Stimulated activated CD4-positive, alpha-beta T cell treated with anti-CD3 and anti-CD28 coated beads, Interleukin-4, amount 100 ng/mL, for 1 hour (primary cell): ENCODE measurements at regions not wholly inside any gene's neighbourhood (a gene's known extent, or its start where the extent isn't known, plus 50 kb on each side); places are given as distances from the start of the nearest gene placed in this dataset.
"Not testable (repeated sequence)": the region's sequence is repeated elsewhere in the genome, so short reads cannot be mapped to it uniquely, and the experiment has no call there.

Experiments
- DNase-seq: peaks from one replicate; pipeline ENCODE4 v3.0.0-alpha.2; 2020

GRCh38 chr15:62272290-62272689 is 107.2 kb upstream of the C2CD4B start:
- DNase-seq = no peak

GRCh38 chr15:62275831-62276230 is 110.7 kb upstream of the C2CD4B start:
- DNase-seq = no peak

GRCh38 chr15:62277816-62278394 is 112.8 kb upstream of the C2CD4B start:
- no peak for DNase-seq

- no peak for DNase-seq
Observed at GRCh38 chr15:62278534-62278933, 113.4 kb upstream of the C2CD4B start.

- DNase-seq = no peak
Observed at GRCh38 chr15:62279041-62279440, 114.0 kb upstream of the C2CD4B start.

- no peak for DNase-seq
Observed at GRCh38 chr15:62280625-62281024, 115.5 kb upstream of the C2CD4B start.

- not testable (repeated sequence) for DNase-seq
Observed at GRCh38 chr15:62281801-62282200, 116.7 kb upstream of the C2CD4B start.

- DNase-seq = no peak
Observed at GRCh38 chr15:62287066-62287857, 122.2 kb upstream of the C2CD4B start.

GRCh38 chr15:62288361-62289017 is 123.4 kb upstream of the C2CD4B start:
- DNase-seq = no peak

GRCh38 chr15:62291262-62291661 is 126.2 kb upstream of the C2CD4B start:
- no peak for DNase-seq

- no peak for DNase-seq
Observed at GRCh38 chr15:62296756-62297507, 131.8 kb upstream of the C2CD4B start.

- no peak for DNase-seq
Observed at GRCh38 chr15:62297522-62297921, 132.4 kb upstream of the C2CD4B start.

GRCh38 chr15:62297933-62298332 is 132.8 kb upstream of the C2CD4B start:
- no peak for DNase-seq

GRCh38 chr15:62298811-62299210 is 133.7 kb upstream of the C2CD4B start:
- DNase-seq = no peak

- DNase-seq = no peak
Observed at GRCh38 chr15:62299541-62299940, 134.5 kb upstream of the C2CD4B start.

- no peak for DNase-seq
Observed at GRCh38 chr15:62301993-62302675, 137.0 kb upstream of the C2CD4B start.

- no peak for DNase-seq
Observed at GRCh38 chr15:62306851-62307504, 141.9 kb upstream of the C2CD4B start.

- no peak for DNase-seq
Observed at GRCh38 chr15:62307551-62307950, 142.5 kb upstream of the C2CD4B start.

GRCh38 chr15:62316413-62317060 is 151.5 kb upstream of the C2CD4B start:
- DNase-seq = no peak

- no peak for DNase-seq
Observed at GRCh38 chr15:62320259-62320658, 155.2 kb upstream of the C2CD4B start.

GRCh38 chr15:62323353-62323890 is 158.3 kb upstream of the C2CD4B start:
- no peak for DNase-seq
